GM23248 (cell line): ENCODE measurements at regions not wholly inside any gene's neighbourhood (a gene's known extent, or its start where the extent isn't known, plus 50 kb on each side); places are given as distances from the start of the nearest gene placed in this dataset.

Source experiments
- DNase-seq: peaks from one replicate; pipeline ENCODE4 v3.0.0-alpha.2; 2015
- H2AFZ ChIP-seq: fragments of 200-600 bp; sonication (generic); 2 replicates; pipeline ENCODE4 v1.6.1; 2016; ENCODE audit warnings: antibody characterized with exemption
- H3F3A ChIP-seq: fragments of 200-600 bp; sonication (generic); 2 replicates; pipeline ENCODE4 v1.6.1; 2016; ENCODE audit warnings: mild to moderate bottlenecking, antibody characterized with exemption, mixed run types; ENCODE audit not compliant: insufficient read depth
- H3K27ac ChIP-seq: fragments of 200-600 bp; sonication (generic); 2 replicates; pipeline ENCODE4 v1.5.1; 2016; ENCODE audit warnings: mild to moderate bottlenecking
- H3K27me3 ChIP-seq: fragments of 200-600 bp; sonication (generic); replicated peaks from 2 replicates; pipeline ENCODE4 v1.6.1; 2016; ENCODE audit warnings: mild to moderate bottlenecking; ENCODE audit not compliant: insufficient read depth
- H3K36me3 ChIP-seq: fragments of 200-600 bp; sonication (generic); 2 replicates; pipeline ENCODE4 v1.6.1; 2016; ENCODE audit warnings: low read depth, mild to moderate bottlenecking
- H3K4me1 ChIP-seq: fragments of 200-600 bp; sonication (generic); 2 replicates; pipeline ENCODE4 v1.6.1; 2016; ENCODE audit warnings: mild to moderate bottlenecking; ENCODE audit not compliant: insufficient read depth
- H3K4me2 ChIP-seq: fragments of 200-600 bp; sonication (generic); one replicate; pipeline ENCODE4 v1.6.1; 2016; ENCODE audit warnings: mild to moderate bottlenecking; ENCODE audit not compliant: unreplicated experiment
- H3K4me3 ChIP-seq: fragments of 200-600 bp; sonication (generic); 2 replicates; pipeline ENCODE4 v1.5.1; 2016; ENCODE audit warnings: mild to moderate bottlenecking
- H3K79me2 ChIP-seq: fragments of 200-600 bp; sonication (generic); 2 replicates; pipeline ENCODE4 v1.6.1; 2016; ENCODE audit warnings: mild to moderate bottlenecking; ENCODE audit not compliant: insufficient read depth
- H3K9ac ChIP-seq: fragments of 200-600 bp; sonication (generic); 2 replicates; pipeline ENCODE4 v1.6.1; 2016; ENCODE audit warnings: mild to moderate bottlenecking
- H3K9me2 ChIP-seq: fragments of 200-600 bp; sonication (generic); 2 replicates; pipeline ENCODE4 v1.6.1; 2016; ENCODE audit warnings: mixed run types, mild to moderate bottlenecking, moderate library complexity; ENCODE audit not compliant: insufficient read depth
- H3K9me3 ChIP-seq: fragments of 200-600 bp; sonication (generic); one replicate; pipeline ENCODE4 v1.6.1; 2017; ENCODE audit warnings: low read depth
- H4K20me1 ChIP-seq: fragments of 200-600 bp; sonication (generic); 2 replicates; pipeline ENCODE4 v1.6.0; 2016; ENCODE audit not compliant: insufficient read depth
- EZH2 ChIP-seq: fragments of 200-600 bp; sonication (generic); IDR thresholded peaks from 2 replicates; pipeline ENCODE4 v1.6.1; 2018; ENCODE audit warnings: antibody characterized with exemption, mild to moderate bottlenecking; ENCODE audit not compliant: insufficient read depth, poor library complexity, severe bottlenecking
- EZH2phosphoT487 ChIP-seq: fragments of 200-600 bp; sonication (generic); IDR thresholded peaks from 2 replicates; pipeline ENCODE4 v1.6.1; 2018; ENCODE audit warnings: antibody characterized with exemption, moderate library complexity, mild to moderate bottlenecking, low read depth; ENCODE audit not compliant: insufficient read depth
- WGBS, 2 experiments: methylation state at CpG; one replicate each; pipeline ENCODE4 v1.1.6; 2015 to 2017; ENCODE audit warnings: low lambda C conversion rate in 2 of 2, low coverage in 1 of 2; ENCODE audit errors: missing lambda C conversion rate in 2 of 2; 5-methylcytosine and 5-hydroxymethylcytosine counted together
- in situ Hi-C: fragments of 300-500 bp; cut with MboI; formaldehyde crosslinking; loops from 2 replicates; pipeline ENCODE4 v1.15.0; 2020

DNA sequence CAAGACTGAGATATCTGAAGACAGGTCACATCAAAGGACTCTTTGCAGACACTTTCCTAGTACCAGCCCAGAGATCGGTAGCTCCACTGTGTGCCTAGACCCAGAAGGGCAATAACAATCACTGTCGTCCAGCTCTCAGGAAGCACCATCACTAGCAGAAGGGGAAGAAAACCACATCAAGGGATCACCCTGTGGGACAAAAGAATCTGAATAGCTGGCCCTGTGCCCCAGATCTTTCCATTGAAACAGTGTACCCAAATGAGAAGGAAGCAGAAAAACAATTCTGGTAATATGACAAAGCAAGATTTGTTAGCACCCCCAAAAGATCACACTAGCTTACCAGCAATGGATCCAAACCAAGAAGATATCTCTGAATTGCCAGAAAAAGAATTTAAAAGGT lies 404.4 kb upstream of the NECTIN3 start:
- Histone ChIP-seq H3K4me1 (peaks cover 16% of the 10 kb centered on the region), H3K4me2 (no peak overlapping the region), H4K20me1 (no peaks in the 10 kb centered on the region), H3F3A (no peaks in the 10 kb centered on the region), H3K4me3 (no peak overlapping the region), H3K79me2 (no peaks in the 10 kb centered on the region), H3K27me3 (no peaks in the 10 kb centered on the region), H2AFZ (no peak overlapping the region), H3K9me2 (no peaks in the 10 kb centered on the region), H3K27ac (no peak overlapping the region), H3K9me3 (no peaks in the 10 kb centered on the region), H3K9ac (no peak overlapping the region), H3K36me3 (no peaks in the 10 kb centered on the region)
- WGBS, 2 experiments = 75% methylated on average over 2 of the region's 2 CpGs
- no peak for DNase-seq
- TF ChIP-seq EZH2 (no peak), EZH2phosphoT487 (no peak)
- in situ Hi-C loops = no loop called here

DNA sequence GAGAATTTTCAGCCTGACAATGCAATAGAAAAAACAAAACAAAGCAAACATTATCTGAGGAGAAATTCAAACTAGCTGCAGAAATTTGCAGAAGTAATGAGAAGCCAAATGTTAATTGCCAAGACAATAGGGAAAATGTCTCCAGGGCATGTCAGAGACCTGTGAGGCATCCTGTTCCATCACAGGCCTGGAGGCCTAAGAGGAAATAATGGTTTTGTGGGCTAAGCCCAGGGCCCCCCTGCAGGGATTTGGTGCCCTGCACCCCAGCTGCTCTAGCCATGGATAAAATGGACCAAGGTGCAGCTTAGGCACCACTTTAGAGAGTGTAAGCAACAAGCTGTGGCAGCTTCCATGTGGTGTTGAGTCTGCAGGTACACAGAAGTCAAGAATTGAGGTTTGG lies 401.2 kb upstream of the NECTIN3 start:
- H3K27ac ChIP-seq = no peak overlapping the region
- no peaks in the 10 kb centered on the region for H3F3A ChIP-seq
- H3K9ac ChIP-seq = no peak overlapping the region
- no peaks in the 10 kb centered on the region for H3K4me1 ChIP-seq
- no peak overlapping the region for H3K4me2 ChIP-seq
- no peaks in the 10 kb centered on the region for H3K27me3 ChIP-seq
- H4K20me1 ChIP-seq = no peaks in the 10 kb centered on the region
- H2AFZ ChIP-seq = no peak overlapping the region
- DNase-seq = no peak
- H3K4me3 ChIP-seq = no peak overlapping the region
- H3K79me2 ChIP-seq = no peaks in the 10 kb centered on the region
- no peaks in the 10 kb centered on the region for H3K36me3 ChIP-seq
- in situ Hi-C loops = no loop called here
- H3K9me2 ChIP-seq = no peaks in the 10 kb centered on the region
- no peak for TF ChIP-seq EZH2
- no peak for TF ChIP-seq EZH2phosphoT487
- no peaks in the 10 kb centered on the region for H3K9me3 ChIP-seq

DNA sequence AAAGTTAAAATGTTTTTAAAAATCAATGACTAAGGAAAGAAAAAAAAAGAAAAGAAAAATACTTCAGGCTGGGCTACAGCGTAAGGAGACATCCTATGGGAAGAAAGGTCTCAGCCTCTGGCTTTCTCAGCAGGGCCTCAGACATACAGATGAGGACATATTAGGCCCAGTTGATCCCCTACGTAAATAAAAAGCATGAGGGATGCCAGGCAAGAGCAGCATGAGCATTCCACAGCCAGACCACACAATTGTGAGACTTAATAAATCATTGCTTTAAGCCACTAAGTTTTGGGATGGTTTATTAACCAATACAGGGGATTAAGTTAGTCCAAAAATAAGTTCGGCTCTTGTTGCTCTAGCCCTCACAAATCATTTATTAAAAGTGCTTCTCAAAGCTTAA lies 394.1 kb upstream of the NECTIN3 start:
- Histone ChIP-seq H3K27me3 (no peaks in the 10 kb centered on the region), H3K9me3 (no peaks in the 10 kb centered on the region), H3K4me2 (no peak overlapping the region), H3F3A (no peaks in the 10 kb centered on the region), H3K9ac (no peak overlapping the region), H4K20me1 (no peaks in the 10 kb centered on the region), H3K27ac (no peak overlapping the region), H3K9me2 (no peaks in the 10 kb centered on the region), H3K4me1 (no peaks in the 10 kb centered on the region), H3K79me2 (no peaks in the 10 kb centered on the region), H2AFZ (0 out of 2 replicates have a peak overlapping the region, but pooled peaks have one; percentile 28), H3K36me3 (no peaks in the 10 kb centered on the region), H3K4me3 (no peak overlapping the region)
- in situ Hi-C loops = no loop called here
- DNase-seq = no peak
- WGBS, 2 experiments = 60 to 76% methylated on average over 3 of the region's 3 CpGs
- TF ChIP-seq EZH2 (no peak), EZH2phosphoT487 (no peak)

DNA sequence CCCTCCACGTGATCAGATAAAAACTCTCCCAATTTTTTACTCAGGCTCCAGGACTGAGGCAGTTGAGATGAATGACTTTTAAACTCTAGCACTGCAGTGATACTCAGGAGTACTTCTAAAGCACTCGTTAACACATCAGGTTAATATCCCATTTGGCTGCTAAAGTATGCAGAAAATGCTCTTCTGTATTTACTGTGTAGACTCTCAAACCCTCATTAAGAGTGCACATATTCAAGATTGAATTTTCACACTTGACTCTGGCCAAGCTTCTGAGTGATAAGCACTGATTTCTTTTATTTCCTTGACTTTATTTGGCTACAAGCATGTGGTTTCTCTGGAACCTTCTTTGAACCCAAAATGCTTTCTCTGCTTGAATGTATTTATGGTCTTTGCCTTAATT lies 392.3 kb upstream of the NECTIN3 start:
- Histone ChIP-seq H2AFZ (no peak overlapping the region), H3K9me2 (no peaks in the 10 kb centered on the region), H3K36me3 (no peaks in the 10 kb centered on the region), H3K27me3 (no peaks in the 10 kb centered on the region), H4K20me1 (no peaks in the 10 kb centered on the region), H3K79me2 (no peaks in the 10 kb centered on the region), H3K27ac (no peak overlapping the region), H3K9ac (no peak overlapping the region), H3F3A (no peaks in the 10 kb centered on the region), H3K4me3 (no peak overlapping the region), H3K9me3 (no peaks in the 10 kb centered on the region), H3K4me1 (no peaks in the 10 kb centered on the region), H3K4me2 (no peak overlapping the region)
- no peak for DNase-seq
- TF ChIP-seq EZH2 = no peak
- no peak for TF ChIP-seq EZH2phosphoT487
- in situ Hi-C loops = no loop called here
- 36 to 44% methylated on average over 2 of the region's 2 CpGs for WGBS, 2 experiments

DNA sequence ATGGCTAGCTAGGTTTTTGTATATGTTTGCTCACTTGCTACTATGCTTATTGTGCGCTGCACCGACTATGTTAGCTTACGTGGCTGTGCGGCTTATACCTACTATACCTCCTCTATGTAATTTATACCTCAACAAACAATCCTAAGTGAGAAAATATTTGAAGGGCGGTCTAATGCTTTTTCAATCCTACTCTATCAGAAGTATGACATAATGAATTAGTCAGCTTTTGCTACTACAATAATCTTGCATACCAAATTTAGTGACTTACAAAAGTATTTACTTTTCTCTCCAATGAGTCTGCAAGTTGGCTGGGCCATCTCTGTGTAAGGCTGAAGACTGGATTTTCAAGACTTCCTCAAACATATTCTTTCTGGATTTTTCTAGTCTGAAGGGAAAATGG lies 391.2 kb upstream of the NECTIN3 start:
- Histone ChIP-seq H3K79me2 (no peaks in the 10 kb centered on the region), H3K27me3 (no peaks in the 10 kb centered on the region), H3K4me2 (no peak overlapping the region), H4K20me1 (no peaks in the 10 kb centered on the region), H3K27ac (no peak overlapping the region), H3K9ac (no peak overlapping the region), H3K36me3 (no peaks in the 10 kb centered on the region), H3K4me3 (no peak overlapping the region), H3K9me2 (no peaks in the 10 kb centered on the region), H2AFZ (0 out of 2 replicates have a peak overlapping the region, but pooled peaks have one; percentile 5), H3K4me1 (no peaks in the 10 kb centered on the region), H3K9me3 (no peaks in the 10 kb centered on the region), H3F3A (no peaks in the 10 kb centered on the region)
- TF ChIP-seq EZH2 = no peak
- TF ChIP-seq EZH2phosphoT487 = no peak
- peak; percentile 28 for DNase-seq
- 61 to 73% methylated on average over 5 of the region's 5 CpGs for WGBS, 2 experiments
- in situ Hi-C loops = no loop called here
